ENCODE measurements at regions not wholly inside any gene's neighbourhood (a gene's known extent, or its start where the extent isn't known, plus 50 kb on each side); places are given as distances from the start of the nearest gene placed in this dataset.

DNA sequence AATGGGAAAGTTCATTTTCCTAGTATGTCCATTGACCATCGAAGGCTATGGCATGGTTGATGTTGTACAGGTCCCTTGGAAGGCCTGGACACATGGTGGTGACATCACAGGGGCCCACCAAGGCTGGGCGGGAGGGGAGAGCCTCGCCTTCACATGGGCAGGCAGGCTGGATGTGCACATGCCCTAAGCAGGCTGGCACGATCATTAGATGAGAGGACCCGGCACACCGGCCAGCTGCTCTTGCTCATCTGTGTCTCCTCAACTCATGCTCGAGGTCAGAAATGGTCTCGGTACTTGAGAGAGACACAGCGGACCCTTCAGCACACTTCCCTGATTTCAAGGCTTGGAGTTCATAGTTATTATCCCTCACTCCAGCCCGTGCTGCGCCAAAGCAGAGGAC lies 416.9 kb upstream of the ZFHX3 start:
- no peak for DNase-seq (ENCODE audit: low read depth)

DNA sequence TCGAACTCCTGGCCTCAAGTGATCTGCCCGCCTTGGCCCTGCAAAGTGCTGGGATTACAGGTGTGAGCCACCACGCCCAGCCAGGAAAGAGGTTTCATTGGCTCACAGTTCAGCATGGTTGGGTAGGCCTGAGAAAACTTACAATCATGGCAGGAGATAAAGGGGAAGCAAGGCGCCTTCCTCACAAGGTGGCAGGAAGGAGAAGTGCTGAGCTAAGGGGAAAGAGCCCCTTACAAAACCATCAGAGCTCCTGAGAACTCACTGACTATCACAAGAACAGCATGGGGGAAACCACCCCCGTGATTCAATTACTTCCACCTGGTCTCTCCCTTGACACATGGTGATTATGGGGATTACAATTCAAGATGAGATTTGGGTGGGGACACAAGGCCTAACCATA lies 411.7 kb upstream of the ZFHX3 start:
- no peak for DNase-seq (ENCODE audit: low read depth)

DNA sequence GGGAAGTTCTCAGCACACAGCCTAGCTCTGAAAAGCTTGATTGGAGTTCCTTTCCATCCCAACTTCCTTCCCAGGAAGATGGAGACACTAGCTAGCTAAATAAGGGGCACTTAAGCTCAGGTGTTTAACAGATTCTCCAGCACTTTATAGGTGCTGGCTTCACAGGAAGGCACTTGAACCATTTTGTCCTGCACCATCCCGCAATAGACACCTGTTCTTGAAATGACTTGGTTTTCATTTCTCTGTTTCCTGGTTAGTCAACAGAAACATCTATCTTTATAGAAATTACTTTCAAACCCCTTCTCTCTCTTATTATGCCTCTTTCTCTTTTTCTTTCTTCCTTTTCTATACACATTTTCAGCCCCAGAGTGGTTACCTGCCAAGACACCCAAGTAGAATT lies 409.9 kb upstream of the ZFHX3 start:
- DNase-seq (ENCODE audit: low read depth) = no peak

DNA sequence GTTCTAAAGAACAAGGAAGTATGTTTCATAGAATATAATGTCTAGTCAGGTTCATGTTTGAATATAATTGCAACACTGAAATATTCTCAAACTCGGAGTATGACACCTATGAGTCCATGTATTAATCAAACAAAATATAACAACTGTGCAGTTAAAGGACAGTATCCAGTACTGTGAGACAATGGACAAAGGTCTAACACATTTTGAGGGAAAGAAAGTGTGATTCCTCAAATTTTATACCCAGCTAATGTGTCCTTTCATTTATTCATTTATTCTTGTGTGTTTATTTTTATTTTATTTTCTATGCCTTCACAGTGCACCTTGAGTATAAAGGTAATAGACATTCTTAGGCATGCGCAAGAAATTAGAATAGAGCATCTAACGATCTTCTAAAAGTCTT lies 401.0 kb upstream of the ZFHX3 start:
- no peak for DNase-seq (ENCODE audit: low read depth)

DNA sequence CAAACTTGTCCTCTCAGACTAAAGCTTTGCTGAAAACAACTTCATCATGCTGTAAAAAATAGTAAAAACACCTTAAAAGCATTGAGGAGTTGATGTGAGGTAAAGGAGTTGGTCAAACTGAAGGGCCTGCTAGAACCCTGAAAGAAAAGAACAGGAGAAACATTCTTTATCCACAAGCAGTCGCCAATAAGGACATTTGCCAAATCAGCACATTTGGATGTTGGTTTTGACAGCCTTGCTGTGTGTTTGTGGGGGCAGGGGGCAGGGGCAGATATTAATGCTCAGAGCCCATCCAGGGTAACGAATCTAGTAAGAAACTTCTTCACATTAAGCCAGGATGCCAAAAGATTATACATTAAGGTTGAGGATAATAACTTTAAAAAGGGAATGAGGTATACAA lies 399.9 kb upstream of the ZFHX3 start:
- DNase-seq (ENCODE audit: low read depth) = no peak

DNA sequence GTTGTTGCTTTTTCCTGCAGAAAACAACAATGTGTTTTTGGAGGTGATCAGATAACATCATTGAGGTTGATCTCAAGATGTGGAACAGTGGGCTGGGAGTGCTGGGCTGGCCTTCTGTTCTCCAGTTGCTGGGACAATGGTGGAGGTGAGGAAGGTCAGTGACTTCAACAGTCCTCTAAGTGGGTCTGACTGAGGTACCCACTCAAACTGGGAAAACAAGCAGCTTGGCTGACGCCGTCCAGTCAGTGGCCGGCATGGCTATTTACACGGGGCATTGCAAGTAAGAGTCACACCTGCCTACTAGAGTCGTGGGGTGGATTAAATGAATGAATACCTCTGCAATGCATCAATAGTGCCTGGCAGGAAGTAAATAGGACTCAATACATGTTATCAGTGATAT lies 386.7 kb upstream of the ZFHX3 start:
- DNase-seq (ENCODE audit: low read depth) = no peak

DNA sequence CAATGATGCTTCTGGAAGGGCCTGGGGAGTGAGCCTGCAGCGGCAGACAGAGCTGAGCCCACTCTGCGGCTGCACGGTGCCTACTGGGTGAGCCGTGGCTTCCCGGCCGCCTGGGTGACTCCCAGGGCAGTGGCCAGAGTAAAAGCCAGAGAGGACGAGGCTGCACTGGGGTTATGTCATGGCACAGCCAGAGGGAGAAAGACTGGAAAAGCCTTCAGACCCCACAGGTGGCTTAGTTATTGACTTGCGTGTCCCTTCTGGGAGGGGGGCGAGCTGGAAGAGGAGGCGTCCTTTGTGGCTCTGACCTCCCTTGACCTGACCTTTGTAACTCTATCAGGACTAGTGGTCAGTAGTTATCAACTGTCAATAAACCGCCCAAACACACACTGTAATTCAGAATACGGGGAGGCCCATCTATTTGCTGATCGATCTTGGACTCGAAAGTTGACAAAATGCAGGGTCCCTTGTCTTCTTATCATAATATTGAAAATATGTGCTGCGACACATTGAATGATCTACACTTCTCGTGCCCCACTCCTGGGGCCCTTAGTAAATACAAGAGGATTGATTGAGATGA lies 385.9 kb upstream of the ZFHX3 start:
- DNase-seq (ENCODE audit: low read depth) = no peak

DNA sequence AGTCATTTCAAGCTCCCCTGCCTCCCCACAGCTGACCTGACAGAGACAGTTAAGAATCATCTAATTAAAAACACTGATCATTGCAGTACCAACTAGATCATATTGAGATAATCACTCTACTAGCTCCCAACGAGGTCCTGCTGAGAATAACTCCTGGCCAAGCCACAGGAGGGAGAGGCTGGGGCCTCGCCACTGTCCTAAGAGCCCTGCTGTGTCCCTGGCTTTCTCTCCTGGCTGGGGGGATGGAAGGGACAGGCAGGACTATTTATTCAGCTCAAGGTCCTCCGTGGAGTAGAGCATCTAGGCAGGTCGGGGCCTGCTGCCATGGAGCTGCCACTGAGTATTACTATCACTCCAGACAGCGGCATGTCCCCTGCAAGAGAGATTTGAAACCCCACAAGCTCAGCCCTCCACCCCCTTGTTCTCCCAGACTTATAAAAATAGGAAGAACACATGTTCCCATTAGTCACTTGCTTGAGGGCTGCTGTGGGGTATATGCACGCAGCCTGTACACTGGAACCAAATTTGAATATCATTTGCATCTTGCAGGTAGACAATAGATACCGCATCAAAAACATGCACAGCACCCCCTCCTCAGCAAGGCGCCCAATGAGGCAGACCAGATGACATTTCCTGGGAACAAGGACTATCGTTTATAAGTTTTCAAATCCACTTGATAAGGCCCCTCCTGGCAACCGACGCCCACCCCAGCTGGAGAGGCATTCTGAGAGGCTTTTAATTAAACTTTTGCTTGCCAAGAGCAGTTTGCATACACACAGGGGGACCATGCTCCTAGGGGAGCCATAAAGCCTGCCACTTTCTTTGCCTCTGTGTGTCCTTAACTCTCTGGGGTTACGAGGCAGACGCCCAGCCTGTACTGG lies 385.2 kb upstream of the ZFHX3 start:
- no peak for DNase-seq (ENCODE audit: low read depth)

DNA sequence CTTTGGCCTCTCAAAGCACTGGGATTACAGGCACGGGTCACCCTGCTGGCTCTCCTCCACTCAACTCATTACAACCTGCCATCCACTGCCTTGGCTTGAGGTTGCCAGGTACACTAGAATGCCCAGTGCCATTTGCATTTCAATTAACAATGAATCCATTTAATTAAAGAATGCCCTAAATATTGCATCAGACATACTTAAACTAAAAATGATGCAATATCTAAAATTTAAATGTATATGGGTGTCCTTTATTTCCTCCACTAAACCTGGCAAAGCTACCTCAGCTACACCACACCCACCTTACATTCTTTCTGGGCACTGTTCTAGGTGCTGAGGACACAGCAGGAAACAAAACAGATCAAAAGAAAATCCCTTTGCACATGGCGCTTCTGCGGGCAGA lies 382.2 kb upstream of the ZFHX3 start:
- no peak for DNase-seq (ENCODE audit: low read depth)

DNA sequence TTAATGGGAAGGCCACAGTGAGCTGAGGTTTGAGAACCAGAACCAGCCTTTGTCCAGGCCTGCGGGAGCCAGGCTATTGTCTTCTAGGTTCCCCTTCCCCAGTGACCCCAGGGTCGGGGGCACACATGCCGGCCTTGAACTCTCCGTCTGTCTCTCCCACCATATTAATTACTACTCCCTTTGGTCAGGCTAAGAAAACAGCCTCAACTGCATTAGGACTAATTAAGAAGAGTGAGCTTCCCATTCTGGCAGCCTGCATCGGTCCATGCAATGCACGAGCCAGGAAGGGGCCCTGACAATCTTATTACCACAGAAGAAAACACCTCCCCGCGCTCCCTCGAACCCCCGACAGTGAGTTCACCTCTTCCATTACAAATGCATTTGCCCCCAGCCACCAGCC lies 380.2 kb upstream of the ZFHX3 start:
- no peak for DNase-seq (ENCODE audit: low read depth)

DNA sequence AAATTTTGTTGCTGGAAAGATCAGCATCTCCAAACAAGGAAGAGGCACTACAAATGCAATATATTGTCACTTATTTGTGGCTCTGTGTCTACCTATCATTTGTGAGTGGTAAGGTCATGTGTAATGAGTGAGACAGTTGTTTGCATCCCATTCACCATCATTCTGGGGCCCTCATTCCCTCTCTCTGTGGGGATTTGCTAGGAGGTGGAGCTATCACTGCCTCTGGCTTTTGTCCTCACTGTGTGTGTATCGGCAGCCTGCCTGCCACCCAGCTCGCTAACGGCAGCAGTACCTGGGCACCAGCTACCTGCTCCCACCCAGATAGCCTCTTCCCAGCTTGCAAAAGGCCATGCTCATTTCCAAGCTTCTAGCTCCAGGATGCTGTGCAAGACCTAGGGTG lies 379.2 kb upstream of the ZFHX3 start:
- no peak for DNase-seq (ENCODE audit: low read depth)

DNA sequence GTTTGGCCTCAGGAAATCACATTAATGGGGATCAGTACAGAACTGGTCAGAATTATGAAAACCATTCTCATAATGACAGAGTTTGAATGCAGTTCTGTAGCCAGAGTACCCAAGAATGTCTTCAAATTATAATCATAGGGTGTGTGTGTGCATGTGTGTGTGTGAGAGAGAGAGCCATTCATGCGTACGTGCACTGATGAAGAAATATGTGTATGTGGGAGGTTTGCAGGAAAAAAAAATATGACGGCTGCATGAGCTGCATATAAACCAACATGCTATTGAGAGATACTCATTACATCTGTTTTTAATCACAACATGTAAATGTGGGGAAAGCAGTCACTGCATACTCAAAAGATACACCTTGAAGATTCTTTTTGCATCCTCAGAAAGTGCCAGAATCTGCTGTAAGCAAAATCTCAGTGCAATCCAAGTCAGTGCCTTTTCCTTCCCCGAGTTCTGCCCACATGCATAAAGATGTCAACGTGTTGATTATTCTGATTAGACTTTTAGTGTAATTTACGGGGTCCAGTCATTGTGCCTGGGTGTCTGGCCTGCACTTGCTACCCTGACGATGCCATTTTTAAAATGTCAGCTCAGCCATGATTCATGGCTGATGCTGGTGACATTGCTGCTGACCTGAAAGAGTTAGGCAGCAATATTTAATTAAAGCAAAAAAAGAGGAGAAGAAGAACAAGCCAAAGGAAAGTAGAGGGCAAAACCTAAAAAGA lies 378.7 kb upstream of the ZFHX3 start:
- no peak for DNase-seq (ENCODE audit: low read depth)

DNA sequence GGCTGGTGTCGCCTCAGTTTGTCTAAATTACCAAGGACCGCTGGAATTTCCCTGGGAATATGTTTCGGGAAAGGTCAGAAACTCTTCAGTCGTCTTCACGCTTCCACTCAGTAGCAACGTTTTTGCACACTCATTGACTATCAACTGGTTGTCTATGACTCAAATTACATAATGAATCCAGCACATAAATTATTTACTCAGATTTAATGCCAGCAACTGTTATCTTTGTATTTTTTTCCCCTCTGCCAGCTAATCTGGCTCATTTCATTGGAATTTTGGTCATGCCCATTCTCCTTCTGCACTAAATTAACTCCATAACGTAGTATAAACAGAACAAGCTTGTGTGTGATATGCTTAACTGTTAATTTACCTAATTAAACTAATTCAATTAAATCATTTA lies 372.7 kb upstream of the ZFHX3 start:
- no peak for DNase-seq (ENCODE audit: low read depth)

DNA sequence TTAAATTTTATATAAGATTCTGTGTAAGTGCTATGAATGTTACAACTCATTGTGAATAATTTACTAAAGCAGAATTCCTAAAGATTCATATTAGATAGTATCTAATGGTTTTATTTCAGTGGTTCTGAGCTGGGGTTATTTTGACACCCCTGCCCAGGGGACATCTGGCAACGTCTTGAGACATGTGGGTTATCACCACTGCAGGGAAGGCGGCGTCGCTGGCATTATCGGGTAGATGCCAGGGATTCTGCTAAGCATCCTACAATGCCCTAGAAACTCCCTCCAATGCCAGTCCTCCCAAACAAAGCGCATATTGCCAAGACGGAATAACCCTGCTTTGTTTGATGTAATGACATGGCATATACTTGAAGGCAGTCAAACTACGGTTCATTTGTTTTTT lies 372.3 kb upstream of the ZFHX3 start:
- no peak for DNase-seq (ENCODE audit: low read depth)

DNA sequence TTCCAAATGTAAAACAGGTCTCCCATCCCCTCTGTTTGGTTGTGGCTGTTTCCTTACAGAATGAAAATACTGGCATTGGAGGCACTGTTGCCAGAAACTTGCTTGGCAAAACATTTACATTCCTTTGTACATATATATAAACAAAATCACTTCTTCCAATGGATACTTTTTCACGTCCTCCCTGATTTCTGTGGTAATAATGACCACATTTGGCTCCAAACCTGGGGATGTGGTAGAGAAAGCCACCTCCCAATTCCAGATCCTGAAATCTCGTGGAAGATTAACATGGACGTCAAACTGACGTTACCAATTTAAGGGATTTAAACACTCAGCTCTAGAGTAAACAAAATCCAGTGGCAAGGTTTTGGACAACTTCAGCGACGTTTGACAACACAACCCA lies 370.8 kb upstream of the ZFHX3 start:
- no peak for DNase-seq (ENCODE audit: low read depth)

DNA sequence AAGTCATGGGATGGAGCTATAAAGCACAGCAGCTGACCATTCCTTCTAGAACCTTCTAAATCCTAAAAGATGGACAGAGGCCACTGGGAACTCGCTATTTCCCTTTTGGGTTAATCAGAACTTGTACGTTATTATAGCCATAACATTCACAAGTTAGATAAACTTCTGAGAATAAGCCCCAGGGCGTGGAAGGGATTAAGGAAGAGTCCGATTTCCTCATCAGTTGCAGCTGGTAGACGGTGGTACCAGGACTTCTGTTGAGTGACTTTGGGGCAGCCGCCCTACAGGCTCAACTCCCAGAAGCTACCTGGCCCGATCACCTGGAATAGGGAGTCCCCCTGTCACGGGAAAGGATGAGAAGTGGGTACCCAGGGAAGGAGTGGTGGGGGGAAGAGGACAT lies 370.1 kb upstream of the ZFHX3 start:
- DNase-seq (ENCODE audit: low read depth) = no peak

DNA sequence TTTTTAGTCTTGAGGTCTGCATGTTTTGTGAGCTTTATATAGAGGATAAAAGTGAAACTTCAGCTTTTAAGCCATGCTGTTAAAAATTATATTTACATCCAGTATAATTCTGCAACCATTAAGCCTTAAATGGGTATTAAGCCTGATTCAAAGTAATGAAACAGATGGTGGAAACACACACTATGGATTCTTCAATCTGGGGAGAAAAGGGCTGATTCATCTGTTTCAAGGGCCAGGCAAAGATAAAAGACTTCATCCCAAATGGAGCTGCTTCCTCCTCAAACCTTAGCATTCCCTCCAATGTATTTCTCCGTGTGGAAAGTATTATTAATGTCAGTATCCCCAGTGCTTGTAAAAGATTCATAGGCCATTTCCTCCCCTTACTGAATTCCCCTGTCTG lies 367.4 kb upstream of the ZFHX3 start:
- DNase-seq (ENCODE audit: low read depth) = no peak

DNA sequence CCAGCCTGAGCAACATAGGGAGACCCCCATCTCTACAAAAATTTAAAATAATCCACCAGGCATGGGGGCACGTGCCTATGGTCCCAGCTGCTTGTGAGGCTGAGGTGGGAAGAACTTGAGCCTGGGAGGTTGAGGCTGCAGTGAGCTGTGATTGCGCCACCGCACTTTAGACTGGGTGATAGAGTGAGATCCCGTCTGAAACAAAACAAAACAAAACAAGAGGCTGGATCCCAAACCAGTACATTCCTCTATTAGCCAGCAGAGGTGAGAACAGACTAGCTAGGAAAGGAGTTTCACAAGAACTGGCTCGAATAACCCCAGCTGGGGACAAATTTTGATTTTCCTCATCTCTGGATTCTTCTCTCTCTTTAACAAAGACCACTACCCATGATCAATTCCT lies 366.7 kb upstream of the ZFHX3 start:
- no peak for DNase-seq (ENCODE audit: low read depth)

DNA sequence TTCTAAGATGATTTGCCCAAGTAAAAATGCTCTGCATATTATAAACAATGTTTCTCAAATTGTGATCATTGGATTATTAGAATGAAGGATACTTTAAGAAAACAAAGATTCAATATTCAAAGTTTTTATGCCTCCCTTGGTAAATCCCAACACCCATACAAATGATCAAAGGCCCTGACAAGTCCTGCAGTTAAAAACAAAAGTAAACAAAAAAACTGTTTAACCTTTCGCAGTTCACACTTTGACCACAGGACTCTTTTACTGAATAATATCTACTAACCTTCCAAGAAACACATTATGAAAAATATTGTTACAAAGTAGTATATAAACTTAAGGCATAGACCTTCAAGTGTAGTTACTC lies 365.9 kb upstream of the ZFHX3 start:
- DNase-seq (ENCODE audit: low read depth) = no peak

DNA sequence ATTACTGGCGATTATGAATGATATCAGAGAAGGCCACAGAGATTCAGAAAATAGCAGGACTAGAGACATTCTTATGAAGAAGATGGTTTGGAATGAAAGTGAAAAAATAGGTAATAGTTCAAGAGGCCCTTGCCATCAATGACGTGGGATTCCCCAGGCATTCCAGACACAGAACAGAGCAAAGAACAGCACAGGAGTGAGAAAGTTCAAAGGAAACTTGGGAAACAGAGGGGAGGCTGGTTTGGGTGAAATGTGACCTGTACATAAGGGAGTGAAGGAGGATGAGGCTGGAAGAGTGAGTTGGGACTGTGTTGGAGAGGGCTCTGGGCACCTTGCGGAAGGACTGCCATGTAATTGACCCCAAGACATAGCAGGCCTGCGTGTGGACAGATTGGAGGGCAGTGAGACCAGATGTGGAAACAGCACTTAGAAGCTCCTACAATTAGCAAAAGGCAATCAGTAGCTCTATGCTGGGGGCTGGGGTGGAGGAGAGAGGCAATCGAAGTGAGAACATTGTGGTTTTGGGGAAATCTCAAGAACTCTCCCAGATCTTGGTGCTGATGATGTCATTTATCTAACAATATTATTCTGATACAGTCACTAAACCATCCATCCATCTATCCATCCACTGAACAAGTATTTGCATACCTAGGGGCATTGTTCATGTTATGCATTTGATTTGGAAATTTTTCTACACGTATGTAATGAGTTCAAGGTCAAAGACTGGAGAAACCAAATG lies 365.3 kb upstream of the ZFHX3 start:
- no peak for DNase-seq (ENCODE audit: low read depth)

DNA sequence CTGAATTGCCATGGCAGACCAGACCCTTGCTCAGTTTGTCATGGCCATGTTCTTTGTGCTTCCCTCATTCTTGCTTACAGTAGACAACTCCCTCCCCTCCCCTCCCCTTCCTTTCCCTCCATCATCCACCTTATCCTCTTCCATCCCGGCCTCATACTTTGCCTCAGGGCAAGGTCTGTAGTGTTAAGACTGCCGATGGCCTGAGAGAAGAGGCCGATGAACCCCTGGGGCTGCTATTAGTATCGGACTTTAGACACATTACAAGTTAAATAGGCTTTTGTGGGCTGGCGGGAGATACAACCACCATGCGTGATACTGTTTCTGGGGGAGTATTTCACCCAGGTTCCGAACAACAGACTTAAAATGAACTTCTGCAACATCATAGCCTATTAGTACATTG lies 364.5 kb upstream of the ZFHX3 start:
- DNase-seq (ENCODE audit: low read depth) = no peak

DNA sequence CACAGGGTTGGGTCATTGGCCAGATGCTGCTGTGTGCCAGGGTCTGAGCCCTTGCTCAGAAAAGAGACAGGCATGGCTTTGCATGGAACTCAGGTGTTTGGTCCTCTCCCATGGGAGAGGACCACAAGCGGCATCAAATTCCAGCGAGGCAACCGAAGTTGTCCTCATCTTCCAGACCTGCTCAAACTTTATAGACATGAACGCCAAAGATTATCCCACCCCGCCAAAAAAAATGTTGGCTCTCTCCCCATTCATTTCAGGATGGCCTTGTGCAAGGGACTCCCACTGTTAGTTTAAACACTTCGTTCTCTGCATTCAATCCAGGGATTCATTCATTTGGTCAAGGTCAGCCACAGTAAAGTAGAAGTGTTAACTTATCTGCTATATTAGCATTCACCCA lies 360.8 kb upstream of the ZFHX3 start:
- no peak for DNase-seq (ENCODE audit: low read depth)

DNA sequence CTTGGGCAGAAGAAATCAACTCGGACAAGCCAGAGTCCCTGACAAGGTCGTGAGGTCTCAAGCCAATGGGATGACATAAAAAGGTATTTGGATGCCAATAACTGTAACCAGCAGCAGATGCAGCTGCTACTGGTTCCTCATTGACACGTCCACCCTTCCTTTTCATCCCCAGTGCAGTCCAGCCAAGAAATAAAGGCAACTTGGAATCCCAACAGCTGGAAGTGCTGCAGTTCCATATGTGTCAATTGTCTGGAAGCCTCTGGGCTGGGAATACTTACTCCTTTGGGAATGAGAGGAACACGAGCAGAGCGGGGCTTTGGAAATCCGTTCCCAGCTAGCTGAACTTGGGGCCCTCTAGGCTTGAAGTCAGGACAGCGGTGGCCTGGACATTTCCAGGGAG lies 360.4 kb upstream of the ZFHX3 start:
- no peak for DNase-seq (ENCODE audit: low read depth)
